22Rv1 (cell line): ENCODE measurements at regions not wholly inside any gene's neighbourhood (a gene's known extent, or its start where the extent isn't known, plus 50 kb on each side); places are given as distances from the start of the nearest gene placed in this dataset.
"Not testable (repeated sequence)": the region's sequence is repeated elsewhere in the genome, so short reads cannot be mapped to it uniquely, and the experiment has no call there.

Experiments used
- H3K27ac ChIP-seq: fragments of 450-650 bp; 2 replicates; pipeline ENCODE4 v1.5.1; 2017
- ZFX ChIP-seq: fragments of 450-650 bp; IDR thresholded peaks from 2 replicates; pipeline ENCODE4 v1.6.1; 2017; ENCODE audit warnings: antibody characterized with exemption, borderline replicate concordance
- TF ChIP-seq, protein P1 (sequence below): fragments of 450-650 bp; IDR thresholded peaks from 2 replicates; pipeline ENCODE4 v1.5.1; 2017; ENCODE audit warnings: mild to moderate bottlenecking

DNA sequence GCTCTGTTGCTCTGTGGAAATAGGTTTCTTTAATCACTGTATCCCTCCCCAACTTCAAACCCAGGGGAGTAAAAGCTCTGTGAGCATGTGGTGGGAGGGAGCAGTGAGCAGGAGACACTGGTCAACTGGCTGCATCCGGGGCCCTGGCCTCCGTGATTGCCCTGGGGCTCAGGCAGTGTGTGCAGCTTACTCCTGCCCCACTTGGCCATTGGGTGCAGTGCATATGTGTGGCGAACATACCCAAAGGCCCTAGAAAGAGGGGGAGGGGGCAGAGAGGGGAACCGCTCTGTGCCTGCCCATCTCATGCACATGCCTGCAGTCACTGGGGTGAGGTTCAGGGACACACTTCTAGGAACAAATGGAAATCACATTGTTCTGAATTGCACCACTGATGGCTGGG, 378.7 kb downstream of the ZBBX start:
- TF ChIP-seq, protein P1, sequence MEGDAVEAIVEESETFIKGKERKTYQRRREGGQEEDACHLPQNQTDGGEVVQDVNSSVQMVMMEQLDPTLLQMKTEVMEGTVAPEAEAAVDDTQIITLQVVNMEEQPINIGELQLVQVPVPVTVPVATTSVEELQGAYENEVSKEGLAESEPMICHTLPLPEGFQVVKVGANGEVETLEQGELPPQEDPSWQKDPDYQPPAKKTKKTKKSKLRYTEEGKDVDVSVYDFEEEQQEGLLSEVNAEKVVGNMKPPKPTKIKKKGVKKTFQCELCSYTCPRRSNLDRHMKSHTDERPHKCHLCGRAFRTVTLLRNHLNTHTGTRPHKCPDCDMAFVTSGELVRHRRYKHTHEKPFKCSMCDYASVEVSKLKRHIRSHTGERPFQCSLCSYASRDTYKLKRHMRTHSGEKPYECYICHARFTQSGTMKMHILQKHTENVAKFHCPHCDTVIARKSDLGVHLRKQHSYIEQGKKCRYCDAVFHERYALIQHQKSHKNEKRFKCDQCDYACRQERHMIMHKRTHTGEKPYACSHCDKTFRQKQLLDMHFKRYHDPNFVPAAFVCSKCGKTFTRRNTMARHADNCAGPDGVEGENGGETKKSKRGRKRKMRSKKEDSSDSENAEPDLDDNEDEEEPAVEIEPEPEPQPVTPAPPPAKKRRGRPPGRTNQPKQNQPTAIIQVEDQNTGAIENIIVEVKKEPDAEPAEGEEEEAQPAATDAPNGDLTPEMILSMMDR: no peak
- no peak for TF ChIP-seq ZFX
- H3K27ac ChIP-seq: no peak overlapping the region

- H3K27ac ChIP-seq: peak overlapping the region; percentile 33
- TF ChIP-seq ZFX: no peak
- TF ChIP-seq, protein P1: no peak
Measured at GRCh38 chr3:166993015-166993630, 387.0 kb downstream of the ZBBX start.

DNA sequence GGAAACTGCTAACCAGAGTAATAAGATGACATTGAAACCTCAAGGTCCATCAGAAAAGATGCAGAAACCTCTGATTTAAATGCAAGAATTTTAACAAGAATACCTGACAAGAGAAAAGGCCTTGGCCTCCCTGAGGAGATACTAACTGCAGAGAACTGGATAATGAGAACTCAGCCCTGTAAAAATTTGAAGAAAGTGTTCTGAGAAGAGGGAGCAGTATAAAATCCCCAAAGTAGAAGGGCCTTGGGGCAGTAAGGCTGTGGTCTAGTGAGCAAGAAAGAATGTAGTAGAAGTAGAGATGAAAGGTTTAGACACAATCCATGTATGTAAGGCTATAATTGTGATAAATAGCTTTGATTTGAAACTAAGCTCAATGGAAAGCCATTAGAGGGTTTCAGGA, 394.1 kb downstream of the ZBBX start:
- no peak for TF ChIP-seq ZFX
- TF ChIP-seq, protein P1: no peak
- no peak overlapping the region for H3K27ac ChIP-seq

DNA sequence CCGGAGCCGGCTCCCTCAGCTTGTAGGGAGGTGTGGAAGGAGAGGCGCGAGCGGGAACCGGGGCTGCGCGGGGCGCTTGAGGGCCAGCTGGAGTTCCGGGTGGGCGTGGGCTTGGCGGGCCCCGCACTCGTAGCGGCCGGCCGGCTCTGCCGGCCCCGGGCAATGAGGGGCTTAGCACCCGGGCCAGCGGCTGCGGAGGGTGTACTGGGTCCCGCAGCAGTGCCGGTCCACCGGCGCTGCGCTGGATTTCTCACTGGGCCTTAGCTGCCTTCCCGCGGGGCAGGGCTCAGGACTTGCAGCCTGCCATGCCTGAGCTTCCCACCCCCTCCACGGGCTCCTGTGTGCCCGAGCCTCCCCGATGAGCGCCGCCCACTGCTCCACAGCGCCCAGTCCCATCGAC, 404.3 kb downstream of the ZBBX start:
- H3K27ac ChIP-seq: not testable (repeated sequence)

- H3K27ac ChIP-seq: not testable (repeated sequence)
Measured at GRCh38 chr3:166967714-166968113, 412.4 kb downstream of the ZBBX start.

- H3K27ac ChIP-seq: no peak overlapping the region
Measured at GRCh38 chr3:166962911-166963310, 417.2 kb downstream of the ZBBX start.

GRCh38 chr3:166957121-166957520, 423.0 kb downstream of the ZBBX start:
- H3K27ac ChIP-seq: no peak overlapping the region
- TF ChIP-seq, protein P1: no peak
- TF ChIP-seq ZFX: no peak

More at GRCh38 chr3:166962911-166963310, 417.2 kb downstream of the ZBBX start:
- no peak for TF ChIP-seq ZFX

DNA sequence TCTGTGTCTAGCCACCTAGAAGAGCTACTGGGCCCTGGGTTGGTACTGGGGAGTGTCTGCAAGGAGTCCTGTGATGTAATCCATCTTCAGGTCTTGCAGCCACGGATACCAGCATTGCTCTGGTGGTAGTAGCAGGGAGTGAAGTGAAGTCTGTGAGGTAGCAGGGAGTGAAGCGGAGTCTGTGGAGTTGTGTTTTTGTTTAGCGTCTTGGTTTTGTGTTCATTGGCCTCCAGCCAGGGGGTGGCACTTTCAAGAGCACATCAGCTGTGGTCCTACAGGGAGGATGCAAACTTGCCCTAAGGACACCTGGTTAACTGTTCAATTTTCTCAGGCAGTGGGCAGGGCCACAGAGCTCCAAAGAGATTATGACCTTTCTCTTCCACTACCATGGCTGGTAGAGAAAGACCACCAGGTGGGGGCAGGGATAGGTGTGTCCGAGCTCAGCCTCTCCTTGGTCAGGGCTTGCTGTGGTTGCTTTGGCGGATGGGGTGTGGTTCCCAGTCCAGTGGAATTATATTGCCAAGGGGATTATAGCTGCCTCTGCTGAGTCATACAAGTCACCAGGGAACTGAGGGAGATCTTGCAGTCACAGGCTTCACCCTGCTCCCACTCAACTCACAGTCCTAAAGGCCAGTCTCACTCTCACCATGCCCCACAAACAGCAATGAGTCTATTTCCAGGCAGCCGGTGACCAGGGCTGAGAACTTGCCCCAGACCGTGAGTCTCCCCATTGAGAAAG, 424.7 kb downstream of the ZBBX start:
- no peak overlapping the region for H3K27ac ChIP-seq
- TF ChIP-seq ZFX: no peak
- TF ChIP-seq, protein P1: no peak

- no peak for TF ChIP-seq ZFX
- TF ChIP-seq, protein P1: no peak
- no peak overlapping the region for H3K27ac ChIP-seq
Measured at GRCh38 chr3:166934879-166935278, 445.2 kb downstream of the ZBBX start.
